ENCODE measurements at regions not wholly inside any gene's neighbourhood (a gene's known extent, or its start where the extent isn't known, plus 50 kb on each side); places are given as distances from the start of the nearest gene placed in this dataset.
A peak's percentile ranks its signal among the peaks of the same experiment; 100 is the strongest.

DNA sequence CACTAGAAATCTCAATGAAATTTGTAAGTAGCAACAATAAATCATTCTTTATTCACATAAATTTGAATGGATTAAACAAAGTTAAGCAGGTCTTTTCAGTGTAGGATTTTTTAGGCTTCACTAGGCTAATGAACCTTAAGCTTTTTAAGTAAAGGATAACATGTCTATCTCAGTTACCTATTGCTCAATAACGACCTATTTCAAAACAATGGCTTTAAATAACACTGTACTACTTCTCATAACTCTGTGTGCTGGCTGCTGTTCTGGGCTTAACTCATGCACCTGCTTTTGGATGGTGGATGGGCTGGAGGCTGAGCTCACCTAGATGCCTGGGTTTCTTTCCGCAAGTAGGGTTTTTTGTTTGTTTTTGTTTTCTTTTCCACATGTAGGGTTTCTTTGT lies 495.0 kb upstream of the SLIT2 start:
- no peak for ATAC-seq
- intact Hi-C loops (cut with DNase I) = no loop called here
- DNase-seq (ENCODE audit: missing footprints) = no peak

GRCh38 chr4:19752599-19752998 lies 499.1 kb upstream of the SLIT2 start:
- DNase-seq (ENCODE audit: missing footprints) (no peak), ATAC-seq (no peak)
- intact Hi-C loops (cut with DNase I) = no loop called here

DNA sequence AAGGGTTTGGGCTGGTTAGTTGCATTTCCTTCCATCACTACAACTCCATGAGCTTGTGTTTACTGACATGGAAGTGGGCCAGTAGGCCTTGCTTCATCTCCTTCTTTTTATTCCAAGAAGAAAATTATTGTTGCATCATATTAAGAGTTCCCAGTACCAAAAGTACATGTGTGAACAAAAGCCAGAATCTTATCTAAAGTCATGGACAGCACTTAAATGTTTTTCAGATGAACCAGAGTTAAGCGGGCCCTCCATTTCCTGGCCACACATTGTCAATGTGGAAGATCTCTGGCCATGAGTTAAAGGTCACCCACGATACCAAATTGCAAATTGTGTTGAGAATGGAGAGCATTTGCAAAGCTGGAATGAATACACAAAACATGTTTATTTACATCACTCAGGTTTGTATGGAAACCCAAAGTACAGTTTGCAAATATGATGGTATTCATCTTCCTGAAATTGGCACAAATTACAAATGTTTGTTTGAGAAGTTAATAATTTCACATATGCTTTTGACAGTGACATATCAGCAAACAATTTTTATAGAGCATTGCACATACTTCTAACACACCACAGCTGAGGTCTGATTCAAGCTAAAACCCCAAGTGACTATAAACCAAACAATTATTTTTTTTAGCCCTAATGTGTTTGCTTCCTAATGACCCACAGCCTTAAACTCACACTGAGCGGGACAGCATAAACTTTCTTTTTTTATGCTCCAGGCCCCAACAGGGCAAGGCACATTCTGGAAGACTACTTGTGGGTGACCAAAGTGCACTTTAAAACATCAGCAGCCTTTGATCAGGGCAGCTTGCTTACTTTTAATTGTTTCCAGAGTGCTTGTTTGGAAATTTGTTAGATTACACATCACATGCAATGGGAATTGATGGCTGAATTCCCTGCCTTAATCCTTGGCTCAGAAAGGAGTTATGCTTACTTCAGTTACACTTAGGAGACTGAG lies 502.9 kb upstream of the SLIT2 start:
- ATAC-seq = peak; percentile 89
- no peak for DNase-seq (ENCODE audit: missing footprints)
- intact Hi-C loops (cut with DNase I) = no loop called here

GRCh38 chr4:19746377-19746776 lies 505.3 kb upstream of the SLIT2 start:
- intact Hi-C loops (cut with DNase I) = no loop called here
- ATAC-seq (no peak), DNase-seq (ENCODE audit: missing footprints) (no peak)

DNA sequence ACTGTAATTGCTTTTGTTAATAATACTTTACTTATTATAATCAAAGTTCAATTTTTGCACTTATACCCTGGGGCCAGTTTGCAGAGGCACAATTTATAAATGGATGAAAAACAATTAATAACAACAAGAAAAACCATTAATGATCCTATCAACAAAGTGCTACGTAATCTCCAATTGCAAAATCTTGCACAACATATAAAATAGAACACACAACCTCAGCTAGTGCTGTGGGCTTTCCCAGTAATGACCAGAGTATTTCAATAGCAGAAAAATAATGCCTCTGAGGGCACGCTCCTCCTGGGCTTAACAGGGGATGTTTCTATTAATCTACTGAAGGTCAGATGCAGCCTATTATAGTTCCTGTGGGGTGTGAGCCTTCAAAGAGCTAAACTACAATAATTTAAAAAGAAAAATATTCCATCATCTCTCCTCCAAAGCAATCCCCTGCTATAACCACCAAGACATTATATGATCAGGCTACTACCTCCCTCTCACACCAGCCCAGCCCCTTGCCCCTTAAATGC lies 508.5 kb upstream of the SLIT2 start:
- intact Hi-C loops (cut with DNase I) = no loop called here
- DNase-seq (ENCODE audit: missing footprints) = no peak
- no peak for ATAC-seq

DNA sequence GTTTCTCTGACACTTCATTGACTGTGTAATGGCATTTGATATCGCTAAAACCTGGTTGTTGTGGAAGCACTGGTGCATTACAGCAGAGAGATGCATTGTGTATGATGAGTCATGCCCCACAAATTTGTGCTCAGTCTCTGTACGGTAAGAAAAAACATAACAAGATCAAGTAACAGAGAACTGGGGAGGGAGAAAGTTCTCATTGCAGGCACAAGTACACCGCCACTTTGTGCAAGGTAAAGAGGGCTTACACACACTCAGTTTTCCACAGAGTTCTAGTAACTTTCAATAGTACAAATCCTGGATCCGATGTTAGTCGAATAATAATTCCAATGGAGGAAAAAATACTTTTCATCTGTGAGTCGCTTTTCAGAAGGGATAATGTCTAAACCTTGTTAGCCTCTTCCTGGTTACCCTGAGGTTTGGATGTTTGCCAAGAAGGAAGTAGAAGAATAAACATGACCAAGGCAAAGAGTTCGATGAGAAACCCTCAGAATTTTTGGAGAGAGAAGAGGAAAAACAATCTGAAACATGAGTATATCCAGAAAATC lies 512.5 kb upstream of the SLIT2 start:
- DNase-seq (ENCODE audit: missing footprints) (no peak), ATAC-seq (no peak)
- intact Hi-C loops (cut with DNase I) = no loop called here

DNA sequence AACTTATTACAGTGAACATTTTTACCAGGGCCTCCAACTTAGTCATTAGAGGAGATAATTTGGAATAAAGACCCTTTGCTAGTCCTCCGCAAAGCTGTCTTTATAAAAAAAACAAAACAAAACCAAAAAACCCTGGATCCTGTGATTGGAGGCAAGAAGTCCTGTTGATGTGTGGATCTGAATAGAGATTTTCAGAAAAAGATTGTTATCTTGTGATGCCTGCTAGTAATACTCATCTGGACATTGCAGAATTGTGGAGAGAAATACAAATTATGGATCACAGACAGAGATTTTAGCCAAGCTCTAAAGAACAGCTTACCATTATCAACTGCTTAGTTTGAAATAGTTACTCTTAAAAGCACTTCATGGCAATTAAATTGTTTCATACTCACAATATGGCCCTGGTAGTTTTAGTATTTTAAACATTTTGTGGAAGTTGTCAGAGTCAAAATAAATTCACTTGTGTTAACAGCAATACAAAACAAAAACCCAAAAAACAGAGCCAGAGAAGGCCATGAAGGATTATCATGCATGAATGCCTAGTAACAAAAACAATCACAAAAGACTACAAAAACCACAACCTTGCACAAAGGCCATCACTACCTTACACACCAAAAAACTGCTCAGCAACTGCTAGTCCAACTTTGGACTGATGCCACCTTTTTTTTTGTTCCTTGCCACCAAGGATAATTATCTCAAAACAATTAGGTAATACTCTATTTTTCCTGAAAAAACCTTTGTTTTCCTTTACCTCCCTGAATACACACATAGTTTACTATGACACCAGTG lies 514.5 kb upstream of the SLIT2 start:
- intact Hi-C loops (cut with DNase I) = no loop called here
- DNase-seq (ENCODE audit: missing footprints) (no peak), ATAC-seq (no peak)

DNA sequence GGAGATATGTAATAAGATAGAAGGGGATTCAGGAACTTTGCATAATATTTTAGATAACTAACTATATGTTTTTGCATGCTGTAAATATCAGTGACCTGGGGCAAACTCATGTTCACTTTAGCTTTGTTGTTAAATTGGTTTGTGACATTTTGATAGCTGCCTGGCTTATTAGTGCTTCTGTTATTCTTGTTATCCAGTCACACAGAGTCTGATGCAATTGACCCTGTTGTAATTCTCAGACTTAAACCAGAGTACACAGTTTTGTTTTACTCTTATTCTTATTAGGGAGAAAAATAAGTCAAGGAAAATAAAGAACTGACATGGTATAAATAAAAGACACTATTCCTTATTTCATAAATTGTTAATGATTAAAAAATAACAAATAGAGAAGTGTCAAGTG lies 516.7 kb upstream of the SLIT2 start:
- DNase-seq (ENCODE audit: missing footprints) (no peak), ATAC-seq (no peak)
- intact Hi-C loops (cut with DNase I) = no loop called here

- DNase-seq (ENCODE audit: missing footprints) = no peak
- intact Hi-C loops (cut with DNase I) = no loop called here
- no peak for ATAC-seq
Observed at GRCh38 chr4:19729886-19730651, 521.6 kb upstream of the SLIT2 start.

- intact Hi-C loops (cut with DNase I) = no loop called here
- no peak for DNase-seq (ENCODE audit: missing footprints)
Observed at GRCh38 chr4:19728773-19729172, 522.9 kb upstream of the SLIT2 start.

DNA sequence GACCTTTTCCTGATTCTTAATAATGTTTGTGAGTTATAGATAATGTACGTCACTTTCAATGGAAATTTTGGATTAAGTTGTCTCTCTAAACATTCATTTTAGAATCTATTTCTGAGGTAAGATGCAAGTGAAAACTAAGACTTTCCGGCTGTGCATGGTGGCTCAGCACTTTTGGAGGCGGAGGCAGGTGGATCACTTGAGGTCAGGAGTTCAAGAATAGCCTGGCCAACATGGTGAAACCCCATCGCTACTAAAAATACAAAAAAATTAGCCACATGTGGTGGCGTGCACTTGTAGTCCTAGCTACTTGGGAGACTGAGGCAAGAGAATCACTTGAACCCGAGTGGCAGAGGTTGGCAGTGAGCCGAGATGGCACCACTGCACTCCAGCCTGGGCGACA lies 524.6 kb upstream of the SLIT2 start:
- ATAC-seq = no peak
- intact Hi-C loops (cut with DNase I) = no loop called here
- peak; percentile 15 for DNase-seq (ENCODE audit: missing footprints)

More at GRCh38 chr4:19728773-19729172, 522.9 kb upstream of the SLIT2 start:
- ATAC-seq = no peak

DNA sequence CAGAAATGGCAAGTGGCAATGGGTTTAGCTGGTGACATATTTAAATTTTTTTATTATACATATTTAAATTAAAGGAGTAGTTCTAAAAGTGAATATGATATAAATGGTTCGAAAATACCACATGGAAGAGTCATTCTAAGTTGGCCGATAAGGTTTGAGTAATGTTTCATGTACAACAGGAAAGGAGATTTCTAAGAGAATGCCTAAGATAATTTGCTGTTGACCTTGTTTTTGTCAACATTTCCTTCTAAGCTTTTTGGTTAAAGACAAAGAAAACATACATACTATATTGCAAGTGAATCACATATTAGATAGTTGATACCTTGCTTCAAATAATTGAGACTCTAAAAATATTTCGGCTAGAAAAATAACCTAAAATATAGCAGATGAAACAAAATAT lies 526.6 kb upstream of the SLIT2 start:
- intact Hi-C loops (cut with DNase I) = no loop called here
- DNase-seq (ENCODE audit: missing footprints) = no peak
- ATAC-seq = no peak

- ATAC-seq (no peak), DNase-seq (ENCODE audit: missing footprints) (no peak)
- intact Hi-C loops (cut with DNase I) = no loop called here
Observed at GRCh38 chr4:19722404-19722803, 529.3 kb upstream of the SLIT2 start.

DNA sequence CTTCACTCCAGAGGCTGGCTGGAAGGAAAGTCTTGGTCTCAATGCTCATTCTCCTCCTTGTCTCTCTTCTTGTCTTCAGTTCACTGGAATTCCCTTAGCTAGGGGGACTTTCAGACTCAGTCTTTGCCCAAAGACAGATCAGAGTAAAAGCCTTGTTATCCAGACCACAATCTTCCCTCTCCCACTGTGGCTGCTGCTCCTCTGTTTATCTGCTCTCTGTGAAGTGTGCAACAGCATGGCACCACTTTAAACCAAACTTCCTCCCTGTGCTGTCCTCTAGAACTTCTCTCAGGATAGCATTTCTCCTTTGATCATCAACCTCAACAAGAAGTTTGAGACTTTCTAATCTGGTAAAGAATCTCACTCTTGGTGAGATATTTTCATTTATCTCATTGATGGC lies 530.1 kb upstream of the SLIT2 start:
- intact Hi-C loops (cut with DNase I) = no loop called here
- no peak for DNase-seq (ENCODE audit: missing footprints)
- ATAC-seq = no peak

DNA sequence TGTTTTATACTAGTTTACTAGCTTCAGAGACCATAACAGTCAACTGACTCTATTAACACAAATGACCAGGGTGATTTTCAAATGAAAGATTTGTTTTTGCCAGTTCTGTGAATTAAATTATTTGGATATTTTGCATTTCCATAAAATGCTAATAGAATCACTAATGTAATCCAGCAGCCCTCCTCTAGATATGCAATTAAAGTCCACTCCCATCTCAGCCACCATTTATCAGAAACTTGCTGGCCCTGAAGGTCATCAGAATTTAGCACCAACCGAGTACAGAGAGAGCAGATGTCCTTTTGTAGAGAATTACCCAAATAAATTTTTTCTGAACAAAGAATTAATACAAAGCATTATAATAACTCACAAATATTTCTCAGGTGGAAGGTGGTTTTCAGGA lies 531.1 kb upstream of the SLIT2 start:
- DNase-seq (ENCODE audit: missing footprints) (no peak), ATAC-seq (no peak)
- intact Hi-C loops (cut with DNase I) = no loop called here

DNA sequence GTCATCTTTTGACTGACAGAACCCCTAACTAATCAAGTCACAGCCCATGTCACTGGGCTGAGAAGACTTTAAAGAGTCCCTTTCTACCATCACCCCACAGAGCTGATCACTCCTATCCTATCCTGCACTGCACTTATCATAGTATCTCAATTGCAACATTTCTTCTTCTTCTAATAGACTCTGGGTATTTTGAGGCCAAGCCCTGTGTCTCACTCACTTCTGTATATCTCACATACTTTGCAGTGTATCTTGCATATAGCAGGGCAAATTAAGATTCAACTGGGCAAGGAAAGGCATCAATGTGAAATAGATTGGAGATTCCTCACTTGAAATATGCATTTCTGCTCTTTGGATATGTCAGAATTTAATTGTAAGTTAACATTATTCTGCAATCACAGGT lies 531.5 kb upstream of the SLIT2 start:
- DNase-seq (ENCODE audit: missing footprints) (no peak), ATAC-seq (no peak)
- intact Hi-C loops (cut with DNase I) = no loop called here

DNA sequence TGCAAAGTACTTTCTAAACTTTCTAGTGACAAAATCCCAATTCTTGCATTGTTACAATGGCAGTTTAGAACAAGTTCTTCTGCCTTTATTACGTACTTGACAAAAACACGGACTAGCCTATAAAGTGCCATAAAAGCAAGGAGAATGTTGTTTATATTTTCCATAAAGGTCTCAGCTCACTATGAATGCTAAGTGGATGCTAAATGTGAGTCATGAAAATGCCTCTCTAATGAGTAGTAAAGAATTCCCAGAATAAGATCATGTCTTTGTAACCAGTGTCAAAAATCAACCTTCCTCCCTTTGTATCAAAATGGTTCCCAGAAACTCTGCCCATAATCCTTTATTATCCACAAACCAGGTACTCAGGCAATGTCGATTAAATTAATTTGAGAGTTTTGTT lies 539.8 kb upstream of the SLIT2 start:
- DNase-seq (ENCODE audit: missing footprints) = no peak

DNA sequence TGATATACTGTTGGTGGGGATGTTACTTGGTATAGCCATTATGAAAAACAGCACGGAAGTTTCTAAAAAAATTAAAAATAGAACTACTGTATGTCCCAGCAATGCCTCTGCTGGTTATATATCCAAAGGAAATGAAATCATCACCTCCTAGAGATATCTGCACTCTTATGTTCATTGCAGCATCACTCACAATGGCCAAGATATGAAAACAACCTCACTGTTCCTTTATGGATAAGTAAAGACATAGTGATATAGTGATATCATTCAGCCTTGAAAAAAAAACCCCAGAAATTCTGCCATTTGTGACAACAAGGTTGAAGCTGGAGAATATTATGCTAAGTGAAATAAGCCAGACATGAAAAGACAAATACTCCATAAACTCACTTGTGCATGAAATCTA lies 543.8 kb upstream of the SLIT2 start:
- intact Hi-C loops (cut with DNase I) = no loop called here
- ATAC-seq (no peak), DNase-seq (ENCODE audit: missing footprints) (no peak)

More for the DNA sequence above, 539.8 kb upstream of the SLIT2 start:
- intact Hi-C loops (cut with DNase I) = no loop called here
- ATAC-seq = no peak

- ATAC-seq (no peak), DNase-seq (ENCODE audit: missing footprints) (no peak)
- intact Hi-C loops (cut with DNase I) = no loop called here
Observed at GRCh38 chr4:19703391-19703790, 548.3 kb upstream of the SLIT2 start.
